IMR-90 (cell line): ENCODE measurements at regions not wholly inside any gene's neighbourhood (a gene's known extent, or its start where the extent isn't known, plus 50 kb on each side); places are given as distances from the start of the nearest gene placed in this dataset.

Experiments
- ATAC-seq: fragments of 200-7000 bp; cut with Tn5 transposase; 2 replicates; pipeline ENCODE4 v1.9.1; 2020; ENCODE audit warnings: low read depth, mild to moderate bottlenecking, moderate library complexity
- BruUV-seq: library from RNA; stranded (reverse); fragments of 400-500 nt; replicated peaks from 2 replicates; lab custom pipeline; 2021; lab: Mats Ljungman, UMichigan
- CTCF ChIA-PET: fragments of 300-600 bp; formaldehyde crosslinking; extraction: SDS; loops from one replicate; lab custom pipeline; 2021; ENCODE audit warnings: antibody characterized with exemption; lab: Yijun Ruan, JAX
- POLR2A ChIA-PET: fragments of 300-600 bp; sonication (Branson Sonifier 250); formaldehyde crosslinking; loops from one replicate; lab custom pipeline; 2022; ENCODE audit warnings: antibody characterized with exemption; ENCODE audit not compliant: unreplicated experiment; lab: Charles Lee
- DNase-seq: peaks from one replicate; pipeline ENCODE4 v3.0.0; 2013
- H2AFZ ChIP-seq: replicated peaks from 2 replicates; pipeline ENCODE3; 2013; ENCODE audit warnings: low read length, mild to moderate bottlenecking; ENCODE audit not compliant: poor library complexity
- H2AK5ac ChIP-seq: 2 replicates; pipeline ENCODE4 v1.6.1; 2013; ENCODE audit warnings: low read depth, low read length, inconsistent platforms
- H2AK9ac ChIP-seq: replicated peaks from 2 replicates; pipeline ENCODE3; 2013; ENCODE audit warnings: mild to moderate bottlenecking, low read depth, low read length, moderate library complexity; ENCODE audit not compliant: poor library complexity
- H2BK120ac ChIP-seq: 2 replicates; pipeline ENCODE4 v1.6.1; 2013; ENCODE audit warnings: low read depth, low read length, inconsistent platforms
- H2BK15ac ChIP-seq: 3 replicates; pipeline ENCODE4 v1.6.1; 2013; ENCODE audit warnings: low read depth, low read length, inconsistent platforms
- H2BK20ac ChIP-seq: 2 replicates; pipeline ENCODE4 v1.6.1; 2013; ENCODE audit warnings: low read depth, mild to moderate bottlenecking, inconsistent platforms, low read length, moderate library complexity
- H2BK5ac ChIP-seq: 2 replicates; pipeline ENCODE4 v1.6.1; 2013; ENCODE audit warnings: mild to moderate bottlenecking, low read depth, low read length, inconsistent platforms; ENCODE audit not compliant: poor library complexity, severe bottlenecking
- H3K14ac ChIP-seq: replicated peaks from 2 replicates; pipeline ENCODE4 v1.6.1; 2013; ENCODE audit warnings: low read depth, low read length, inconsistent platforms
- H3K18ac ChIP-seq: 2 replicates; pipeline ENCODE4 v1.6.1; 2013; ENCODE audit warnings: low read depth, low read length, control low read depth
- H3K23ac ChIP-seq: 2 replicates; pipeline ENCODE4 v1.6.1; 2013; ENCODE audit warnings: low read depth, low read length, inconsistent platforms
- H3K27ac ChIP-seq: 2 replicates; pipeline ENCODE4 v1.5.1; 2013; ENCODE audit warnings: mild to moderate bottlenecking, control low read depth, low read length; ENCODE audit not compliant: insufficient read depth
- H3K27me3 ChIP-seq: 2 replicates; pipeline ENCODE4 v1.6.1; 2013; ENCODE audit warnings: low read length; ENCODE audit not compliant: control insufficient read depth, insufficient read depth
- H3K36me3 ChIP-seq: 2 replicates; pipeline ENCODE4 v1.6.1; 2013; ENCODE audit warnings: low read length, mixed read lengths; ENCODE audit not compliant: control insufficient read depth, insufficient read depth
- H3K4ac ChIP-seq: 2 replicates; pipeline ENCODE4 v1.6.1; 2013; ENCODE audit warnings: low read depth, low read length, inconsistent platforms
- H3K4me1 ChIP-seq: 2 replicates; pipeline ENCODE4 v1.6.1; 2013; ENCODE audit warnings: low read length, mixed read lengths; ENCODE audit not compliant: control insufficient read depth, insufficient read depth
- H3K4me2 ChIP-seq: 2 replicates; pipeline ENCODE4 v1.6.1; 2013; ENCODE audit warnings: low read depth, mild to moderate bottlenecking, control low read depth, low read length, moderate library complexity
- H3K4me3 ChIP-seq: 2 replicates; pipeline ENCODE4 v1.5.1; 2013; ENCODE audit warnings: low read depth, mild to moderate bottlenecking, control low read depth, low read length, moderate library complexity; ENCODE audit not compliant: insufficient read depth
- H3K56ac ChIP-seq: 2 replicates; pipeline ENCODE4 v1.6.1; 2013; ENCODE audit warnings: low read length, inconsistent platforms; ENCODE audit not compliant: insufficient read depth; ENCODE audit errors: extremely low read depth
- H3K79me1 ChIP-seq, 2 experiments: 2 replicates each; pipeline ENCODE4 v1.6.1; 2013; ENCODE audit warnings: low read length in 2 of 2, inconsistent platforms in 1 of 2, low read depth in 1 of 2
- H3K9ac ChIP-seq: 2 replicates; pipeline ENCODE4 v1.6.1; 2013; ENCODE audit warnings: low read depth, low read length, control low read depth
- H3K9me1 ChIP-seq: 2 replicates; pipeline ENCODE4 v1.6.1; 2013; ENCODE audit warnings: low read length, inconsistent platforms; ENCODE audit not compliant: insufficient read depth
- H3K9me3 ChIP-seq: 2 replicates; pipeline ENCODE4 v1.6.1; 2013; ENCODE audit warnings: low read length; ENCODE audit not compliant: control insufficient read depth, insufficient read depth
- H4K20me1 ChIP-seq: 2 replicates; pipeline ENCODE4 v1.6.1; 2013; ENCODE audit warnings: low read length, inconsistent platforms; ENCODE audit not compliant: insufficient read depth
- H4K5ac ChIP-seq: 2 replicates; pipeline ENCODE4 v1.6.1; 2013; ENCODE audit warnings: mild to moderate bottlenecking, low read depth, low read length, control low read depth
- H4K8ac ChIP-seq, 2 experiments: 2 replicates each; pipeline ENCODE4 v1.6.1; 2013; ENCODE audit warnings: low read depth in 2 of 2, low read length in 2 of 2, control low read depth in 1 of 2, inconsistent platforms in 1 of 2
- H4K91ac ChIP-seq: 2 replicates; pipeline ENCODE4 v1.6.1; 2013; ENCODE audit warnings: low read depth, low read length, inconsistent platforms; ENCODE audit not compliant: insufficient read depth
- CHD1 ChIP-seq: IDR thresholded peaks from 2 replicates; pipeline ENCODE4 v1.6.1; 2012; ENCODE audit warnings: low read depth, low read length, improper control_type of control experiment
- RFX5 ChIP-seq: IDR thresholded peaks from 2 replicates; pipeline ENCODE4 v1.8.0; 2012; ENCODE audit warnings: low read depth, mild to moderate bottlenecking, low read length, moderate library complexity
- WGBS, 2 experiments: methylation state at CpG; one replicate each; pipeline versions ENCODE4 v1.1.5 to v1.1.7; 2013; ENCODE audit warnings: missing lambda C conversion rate in 2 of 2; ENCODE audit not compliant: insufficient read length in 1 of 2; ENCODE audit errors: extremely low coverage in 2 of 2; 5-methylcytosine and 5-hydroxymethylcytosine counted together
- dilution Hi-C: fragments of 300-500 bp; cut with HindIII; formaldehyde crosslinking; loops from one replicate; pipeline ENCODE4 v1.14.3; 2018; ENCODE audit warnings: low sequenced_read_pairs; ENCODE audit not compliant: unreplicated experiment
- in situ Hi-C: fragments of 300-500 bp; cut with MboI; formaldehyde crosslinking; loops from 3 replicates; pipeline ENCODE4 v1.14.3; 2019; ENCODE audit warnings: low sequenced_read_pairs, inconsistent platforms, mixed read lengths
- intact Hi-C: fragments of 100-400 bp; cut with micrococcal nuclease; formaldehyde crosslinking; loops from 2 replicates; pipeline ENCODE4 v1.10.0; 2022

GRCh38 chr5:2382776-2383697 lies 368.4 kb downstream of the IRX2 start:
- Histone ChIP-seq H3K18ac (no peak overlapping the region), H4K8ac (no peak overlapping the region), H3K14ac (no peak overlapping the region), H4K20me1 (no peaks in the 10 kb centered on the region), H3K9ac (no peak overlapping the region), H4K5ac (no peak overlapping the region), H2AK5ac (no peak overlapping the region), H3K9me3 (peaks cover 45% of the 10 kb centered on the region), H3K56ac (no peak overlapping the region), H3K36me3 (no peaks in the 10 kb centered on the region), H3K9me1 (no peaks in the 10 kb centered on the region), H2BK20ac (no peak overlapping the region), H3K4me1 (no peaks in the 10 kb centered on the region), H2BK120ac (no peak overlapping the region), H3K23ac (no peak overlapping the region), H2BK5ac (no peak overlapping the region), H3K4ac (no peak overlapping the region), H2AFZ (no peak overlapping the region), H3K4me3 (no peak overlapping the region), H3K79me1 (no peaks in the 10 kb centered on the region), H2AK9ac (no peak overlapping the region), H3K27me3 (no peaks in the 10 kb centered on the region), H3K27ac (no peak overlapping the region), H4K91ac (no peak overlapping the region), H2BK15ac (no peak overlapping the region), H3K4me2 (no peak overlapping the region)
- CTCF ChIA-PET = no interaction called here
- dilution Hi-C loops (no loop called here), in situ Hi-C loops (no loop called here), intact Hi-C loops (no loop called here)
- BruUV-seq = no TSS peak
- DNase-seq (no peak), ATAC-seq (no peak)
- WGBS, 2 experiments = 25% methylated on average over 2 of the region's 20 CpGs; no CpG with 5 or more reads in 1 of the 2 experiments
- TF ChIP-seq CHD1 (no peak), RFX5 (no peak)
- POLR2A ChIA-PET = no interaction called here
